ENCODE measurements at regions not wholly inside any gene's neighbourhood (a gene's known extent, or its start where the extent isn't known, plus 50 kb on each side); places are given as distances from the start of the nearest gene placed in this dataset.
"Not testable (repeated sequence)": the region's sequence is repeated elsewhere in the genome, so short reads cannot be mapped to it uniquely, and the experiment has no call there.

DNA sequence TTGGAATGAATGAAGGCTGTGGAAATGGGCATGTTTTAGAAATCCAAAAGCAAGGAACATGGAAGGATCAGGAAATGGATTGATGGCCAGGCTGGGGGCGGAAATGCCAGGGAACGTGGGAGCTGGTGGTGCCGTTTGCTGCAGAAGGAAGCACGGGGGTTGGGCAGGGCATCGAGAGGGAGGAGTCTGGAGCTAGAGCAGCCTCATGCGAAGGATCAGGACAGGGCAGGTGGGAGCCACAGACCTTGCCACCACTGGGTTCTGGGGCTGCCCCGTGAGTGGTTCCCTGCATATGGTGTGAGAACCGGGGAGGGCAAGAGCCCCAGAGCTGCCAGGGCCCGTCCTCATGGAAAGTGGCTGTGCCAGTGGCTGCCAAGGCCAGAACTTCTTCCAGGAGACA, 193.8 kb upstream of the ZNF32 start:
- Histone ChIP-seq H3K27me3 (no peaks in the 10 kb centered on the region), H3K27ac (no peak overlapping the region), H3K4me3 (no peak overlapping the region), H3K36me3 (no peaks in the 10 kb centered on the region), H3K9me3 (no peaks in the 10 kb centered on the region), H3K4me1 (peaks cover 0 to 23% of the 10 kb centered on the region in 2 donors)
- no peak for ATAC-seq
- TF ChIP-seq CTCF (IDR thresholded peaks at IDR 0.05) = no peak
- intact Hi-C loops (cut with DNase I) = no loop called here
- no peak for DNase-seq

DNA sequence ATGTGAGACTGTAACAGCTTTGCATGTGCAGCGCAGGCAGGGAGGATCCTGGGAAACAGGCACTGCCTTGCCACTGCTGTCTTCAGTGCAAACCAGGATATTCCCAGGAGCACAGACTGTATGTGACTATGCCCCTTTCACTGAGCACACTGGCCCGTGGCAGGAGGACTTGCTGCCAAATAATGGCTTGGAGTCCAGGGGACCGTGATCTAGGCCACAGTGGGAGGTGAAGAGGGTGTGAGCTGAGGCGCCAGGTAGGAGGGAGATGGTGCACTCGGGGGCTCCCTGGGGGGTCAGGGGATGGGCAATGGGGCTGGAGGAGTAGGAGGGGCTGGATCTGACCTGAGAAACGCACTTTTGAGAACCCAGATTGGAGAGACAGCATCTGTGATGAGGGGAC, 193.4 kb upstream of the ZNF32 start:
- intact Hi-C loops (cut with DNase I) = no loop called here
- no peak for ATAC-seq

GRCh38 chr10:43839973-43840372, 191.3 kb upstream of the ZNF32 start:
- Histone ChIP-seq H3K27ac (no peak overlapping the region), H3K4me3 (no peak overlapping the region), H3K27me3 (no peaks in the 10 kb centered on the region), H3K36me3 (no peaks in the 10 kb centered on the region), H3K4me1 (peaks cover 0 to 6% of the 10 kb centered on the region in 2 donors), H3K9me3 (no peaks in the 10 kb centered on the region)
- TF ChIP-seq CTCF (IDR thresholded peaks at IDR 0.05) = no peak
- ATAC-seq (no peak), DNase-seq (no peak)
- intact Hi-C loops (cut with DNase I) = no loop called here

More for the DNA sequence above, 193.4 kb upstream of the ZNF32 start:
- no peak for DNase-seq
- no peak overlapping the region for H3K4me3 ChIP-seq
- no peak for TF ChIP-seq CTCF (IDR thresholded peaks at IDR 0.05)
- H3K27ac ChIP-seq = no peak overlapping the region
- H3K36me3 ChIP-seq = no peaks in the 10 kb centered on the region
- peaks cover 0 to 23% of the 10 kb centered on the region in 2 donors for H3K4me1 ChIP-seq
- no peaks in the 10 kb centered on the region for H3K27me3 ChIP-seq
- no peaks in the 10 kb centered on the region for H3K9me3 ChIP-seq

DNA sequence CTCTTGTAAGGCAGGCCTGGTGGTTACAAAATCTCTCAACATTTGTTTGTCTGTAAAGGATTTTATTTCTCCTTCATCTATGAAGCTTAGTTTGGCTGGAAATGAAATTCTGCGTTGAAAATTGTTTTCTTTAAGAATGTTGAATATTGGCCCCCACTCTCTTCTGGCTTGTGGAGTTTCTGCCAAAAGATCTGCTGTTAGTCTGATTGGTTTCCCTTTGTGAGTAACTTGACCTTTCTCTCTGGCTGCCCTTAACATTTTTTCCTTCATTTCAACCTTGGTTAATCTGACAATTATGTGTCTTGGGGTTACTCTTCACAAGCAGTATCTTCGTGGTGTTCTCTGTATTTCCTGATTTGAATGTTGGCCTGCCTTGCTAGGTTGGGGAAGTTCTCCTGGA, 186.1 kb upstream of the ZNF32 start:
- not testable (repeated sequence) for DNase-seq

DNA sequence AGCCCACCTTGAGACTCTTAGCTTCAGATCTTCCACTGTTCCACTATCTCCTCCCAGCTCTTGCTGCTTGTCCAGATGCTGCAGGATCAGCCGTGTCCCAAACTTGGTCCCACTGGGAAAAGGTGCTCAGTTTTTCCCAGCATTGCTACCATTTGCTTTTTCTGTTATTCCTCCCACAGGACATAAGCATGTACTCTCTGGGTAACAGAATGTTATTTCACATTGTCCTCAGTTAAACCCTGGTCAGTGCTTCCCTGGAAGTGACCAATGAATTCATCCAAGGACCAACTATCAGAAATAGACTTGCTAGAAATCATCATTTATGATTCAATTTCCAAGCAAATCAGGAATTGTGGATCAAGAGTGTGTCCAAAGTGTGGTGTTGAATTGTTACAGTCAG, 179.2 kb upstream of the ZNF32 start:
- H3K4me1 ChIP-seq = no peaks in the 10 kb centered on the region
- ATAC-seq = no peak
- no peaks in the 10 kb centered on the region for H3K36me3 ChIP-seq
- no peaks in the 10 kb centered on the region for H3K27me3 ChIP-seq
- H3K27ac ChIP-seq = no peak overlapping the region
- H3K9me3 ChIP-seq = no peaks in the 10 kb centered on the region
- TF ChIP-seq CTCF (IDR thresholded peaks at IDR 0.05) = no peak
- no peak overlapping the region for H3K4me3 ChIP-seq
- intact Hi-C loops (cut with DNase I) = no loop called here
- DNase-seq = no peak

More for the DNA sequence above, 186.1 kb upstream of the ZNF32 start:
- H3K4me3 ChIP-seq; H3K9me3 ChIP-seq; H3K36me3 ChIP-seq; H3K27ac ChIP-seq; H3K27me3 ChIP-seq; intact Hi-C loops (cut with DNase I); ATAC-seq; H3K4me1 ChIP-seq: not testable (repeated sequence)

GRCh38 chr10:43825984-43826383, 177.3 kb upstream of the ZNF32 start:
- H3K27me3 ChIP-seq = no peaks in the 10 kb centered on the region
- H3K27ac ChIP-seq = no peak overlapping the region
- no peaks in the 10 kb centered on the region for H3K9me3 ChIP-seq
- DNase-seq = no peak
- no peak for ATAC-seq
- no peak for TF ChIP-seq CTCF (IDR thresholded peaks at IDR 0.05)
- no peaks in the 10 kb centered on the region for H3K36me3 ChIP-seq
- H3K4me1 ChIP-seq = no peaks in the 10 kb centered on the region
- intact Hi-C loops (cut with DNase I) = no loop called here
- H3K4me3 ChIP-seq = no peak overlapping the region
